HEK293T (cell line): ENCODE measurements at regions not wholly inside any gene's neighbourhood (a gene's known extent, or its start where the extent isn't known, plus 50 kb on each side); places are given as distances from the start of the nearest gene placed in this dataset.

Experiments used
- CTCF ChIA-PET: fragments of 350-600 bp; formaldehyde crosslinking; extraction: SDS; loops from one replicate; lab custom pipeline; 2021; ENCODE audit warnings: antibody characterized with exemption, inconsistent platforms; lab: Yijun Ruan, JAX
- POLR2A ChIA-PET: fragments of 350-600 bp; formaldehyde crosslinking; extraction: SDS; loops from one replicate; lab custom pipeline; 2020; ENCODE audit warnings: antibody characterized with exemption, inconsistent platforms; lab: Yijun Ruan, JAX
- DNase-seq: peaks from one replicate; pipeline ENCODE4 v3.0.0; 2012; ENCODE audit warnings: mixed read lengths; ENCODE audit errors: extremely low spot score
- ARNT ChIP-seq: fragments of 450-650 bp; IDR thresholded peaks from 2 replicates; pipeline ENCODE4 v1.6.1; 2017; ENCODE audit warnings: mild to moderate bottlenecking
- BHLHE40 ChIP-seq: fragments of 450-650 bp; IDR thresholded peaks from 2 replicates; pipeline ENCODE4 v1.6.1; 2016; ENCODE audit warnings: mild to moderate bottlenecking, moderate library complexity, borderline replicate concordance
- CTBP1 ChIP-seq: fragments of 450-650 bp; IDR thresholded peaks from 2 replicates; pipeline ENCODE4 v1.6.1; 2016; ENCODE audit warnings: borderline replicate concordance
- ELF4 ChIP-seq: fragments of 450-650 bp; IDR thresholded peaks from 2 replicates; pipeline ENCODE4 v1.6.1; 2017; ENCODE audit warnings: antibody characterized with exemption
- FOXA1 ChIP-seq: fragments of 450-650 bp; IDR thresholded peaks from 2 replicates; pipeline ENCODE4 v1.6.1; 2016; ENCODE audit warnings: mild to moderate bottlenecking
- FOXK2 ChIP-seq: fragments of 450-650 bp; IDR thresholded peaks from 2 replicates; pipeline ENCODE4 v1.6.1; 2016; ENCODE audit warnings: mild to moderate bottlenecking
- FOXM1 ChIP-seq: fragments of 450-650 bp; IDR thresholded peaks from 2 replicates; pipeline ENCODE4 v1.6.1; 2017; ENCODE audit warnings: mild to moderate bottlenecking, borderline replicate concordance
- HDGF ChIP-seq: fragments of 450-650 bp; IDR thresholded peaks from 2 replicates; pipeline ENCODE4 v1.6.1; 2017; ENCODE audit warnings: antibody characterized with exemption, borderline replicate concordance
- L3MBTL2 ChIP-seq: fragments of 450-650 bp; conservative IDR thresholded peaks from 2 replicates; pipeline ENCODE4 v1.6.1; 2016; ENCODE audit warnings: mild to moderate bottlenecking
- LEF1 ChIP-seq: fragments of 450-650 bp; IDR thresholded peaks from 2 replicates; pipeline ENCODE4 v1.6.1; 2017; ENCODE audit warnings: mild to moderate bottlenecking, borderline replicate concordance
- NFRKB ChIP-seq: fragments of 450-650 bp; IDR thresholded peaks from 2 replicates; pipeline ENCODE4 v1.6.1; 2016; ENCODE audit warnings: mild to moderate bottlenecking, moderate library complexity
- PKNOX1 ChIP-seq: fragments of 450-650 bp; IDR thresholded peaks from 2 replicates; pipeline ENCODE4 v1.6.1; 2016
- SP1 ChIP-seq: fragments of 450-650 bp; IDR thresholded peaks from 2 replicates; pipeline ENCODE4 v1.6.1; 2017
- SUZ12 ChIP-seq: fragments of 450-650 bp; IDR thresholded peaks from 2 replicates; pipeline ENCODE4 v1.6.1; 2016; ENCODE audit warnings: mild to moderate bottlenecking
- TARDBP ChIP-seq: fragments of 450-650 bp; IDR thresholded peaks from 2 replicates; pipeline ENCODE4 v1.6.1; 2016
- ZNF384 ChIP-seq: fragments of 450-650 bp; IDR thresholded peaks from 2 replicates; pipeline ENCODE4 v1.6.1; 2016

- DNase-seq: no peak
- TF ChIP-seq LEF1: no peak
- no peak for TF ChIP-seq FOXM1
- TF ChIP-seq L3MBTL2: no peak
- no peak for TF ChIP-seq TARDBP
- TF ChIP-seq FOXA1: no peak
- TF ChIP-seq HDGF: no peak
- TF ChIP-seq SUZ12: no peak
- no peak for TF ChIP-seq ARNT
- no peak for TF ChIP-seq PKNOX1
- no peak for TF ChIP-seq BHLHE40
- no peak for TF ChIP-seq ELF4
- TF ChIP-seq FOXK2: no peak
- no peak for TF ChIP-seq ZNF384
- TF ChIP-seq SP1: no peak
- no peak for TF ChIP-seq CTBP1
- TF ChIP-seq NFRKB: no peak
Measured at GRCh38 chr4:127236889-127237288, 395.9 kb upstream of the INTU start.

GRCh38 chr4:127237581-127237980 is 395.2 kb upstream of the INTU start:
- no peak for DNase-seq
- ChIA-PET CTCF (interaction anchor here (0.6 kb wide), 1 partner anchor 311 kb away, joined by 5 read pairs; no protein-coding TSS in a partner anchor), POLR2A (no interaction called here)
- TF ChIP-seq TARDBP (no peak), FOXK2 (no peak), ARNT (no peak), HDGF (no peak), NFRKB (no peak), FOXA1 (no peak), ELF4 (no peak), ZNF384 (no peak), LEF1 (no peak), PKNOX1 (no peak), SP1 (no peak), BHLHE40 (no peak), L3MBTL2 (no peak), SUZ12 (no peak), CTBP1 (no peak), FOXM1 (no peak)

More at GRCh38 chr4:127236889-127237288, 395.9 kb upstream of the INTU start:
- POLR2A ChIA-PET: interaction anchor here (0.8 kb wide), 1 partner anchor 13 kb away, joined by 3 read pairs; no protein-coding TSS in a partner anchor
- CTCF ChIA-PET: interaction anchor here (0.6 kb wide), 1 partner anchor 312 kb away, joined by 5 read pairs; no protein-coding TSS in a partner anchor

GRCh38 chr4:127238956-127239475 is 393.7 kb upstream of the INTU start:
- ChIA-PET POLR2A (no interaction called here), CTCF (no interaction called here)
- no peak for DNase-seq
- TF ChIP-seq ELF4 (no peak), BHLHE40 (no peak), ZNF384 (no peak), NFRKB (no peak), SP1 (no peak), TARDBP (no peak), ARNT (no peak), FOXK2 (no peak), L3MBTL2 (no peak), PKNOX1 (no peak), FOXM1 (no peak), CTBP1 (no peak), SUZ12 (no peak), HDGF (no peak), FOXA1 (no peak), LEF1 (no peak)

- no peak for DNase-seq
- CTCF ChIA-PET: no interaction called here
- POLR2A ChIA-PET: no interaction called here
- TF ChIP-seq FOXK2 (no peak), L3MBTL2 (no peak), FOXM1 (no peak), CTBP1 (no peak), FOXA1 (no peak)
Measured at GRCh38 chr4:127239902-127240763, 392.6 kb upstream of the INTU start.

GRCh38 chr4:127240764-127241105 is 392.0 kb upstream of the INTU start:
- ChIA-PET POLR2A (no interaction called here), CTCF (no interaction called here)
- DNase-seq: no peak
- TF ChIP-seq L3MBTL2: no peak
- no peak for TF ChIP-seq TARDBP
- TF ChIP-seq ELF4: no peak
- TF ChIP-seq ARNT: no peak
- no peak for TF ChIP-seq FOXK2
- no peak for TF ChIP-seq FOXM1
- TF ChIP-seq SUZ12: no peak
- no peak for TF ChIP-seq FOXA1
- TF ChIP-seq BHLHE40: no peak
- TF ChIP-seq HDGF: no peak
- TF ChIP-seq LEF1: no peak
- no peak for TF ChIP-seq CTBP1
- no peak for TF ChIP-seq SP1
- no peak for TF ChIP-seq NFRKB
- TF ChIP-seq ZNF384: no peak
- TF ChIP-seq PKNOX1: no peak
